ENCODE measurements at regions not wholly inside any gene's neighbourhood (a gene's known extent, or its start where the extent isn't known, plus 50 kb on each side); places are given as distances from the start of the nearest gene placed in this dataset.

GRCh38 chr6:115474443-115475041 lies 586.1 kb downstream of the FRK start:
- ChIA-PET POLR2A (no interaction called here), CTCF (no interaction called here)
- H3K4me2 ChIP-seq: no peak overlapping the region
- H3K4me1 ChIP-seq: no peaks in the 10 kb centered on the region
- no peak for DNase-seq (ENCODE audit: low read depth in 1 of 2, low spot score in 1 of 2)
- H3K27ac ChIP-seq: no peak overlapping the region
- WGBS (ENCODE audit: missing lambda C conversion rate): 14% methylated on average over 3 of the region's 3 CpGs
- no peaks in the 10 kb centered on the region for H3K9me3 ChIP-seq
- ATAC-seq: no peak
- TF ChIP-seq FOXS1 (CRISPR knock-in tag; IDR thresholded peaks at IDR 0.05) (no peak), SREBF2 (IDR thresholded peaks at IDR 0.05) (no peak), MAFK (IDR thresholded peaks at IDR 0.05; ENCODE audit: partially characterized antibody) (no peak), BCL3 (IDR thresholded peaks at IDR 0.05) (no peak), FOSL2 (IDR thresholded peaks at IDR 0.05) (no peak), FOSL2 (CRISPR knock-in tag; IDR thresholded peaks at IDR 0.05) (no peak), CHD2 (IDR thresholded peaks at IDR 0.05; ENCODE audit: low read length, partially characterized antibody) (no peak), POLR2A (IDR thresholded peaks at IDR 0.05; ENCODE audit: low read length) (no peak), RARB (CRISPR knock-in tag; IDR thresholded peaks at IDR 0.05) (no peak), ELK1 (IDR thresholded peaks at IDR 0.05; ENCODE audit: low read depth, low read length) (no peak), RFX5 (IDR thresholded peaks at IDR 0.05) (no peak), GATA3 (IDR thresholded peaks at IDR 0.05; ENCODE audit: borderline replicate concordance) (no peak), RCOR1 (IDR thresholded peaks at IDR 0.05; ENCODE audit: low read depth, low read length) (no peak), JUN (IDR thresholded peaks at IDR 0.05) (no peak), TP53 (CRISPR knock-in tag; IDR thresholded peaks at IDR 0.05) (no peak), ATOH8 (CRISPR knock-in tag; IDR thresholded peaks at IDR 0.05; ENCODE audit: low read depth) (no peak)
- H3K4me3 ChIP-seq: no peak overlapping the region
- no peak for FAIRE-seq

GRCh38 chr6:115468272-115469005 lies 592.3 kb downstream of the FRK start:
- ATAC-seq (no peak), DNase-seq (ENCODE audit: low read depth in 1 of 2, low spot score in 1 of 2) (no peak), FAIRE-seq (no peak)
- Histone ChIP-seq H3K4me1 (no peaks in the 10 kb centered on the region), H3K4me2 (no peak overlapping the region), H3K27ac (no peak overlapping the region), H3K9me3 (no peaks in the 10 kb centered on the region), H3K4me3 (no peak overlapping the region)
- TF ChIP-seq ELK1 (IDR thresholded peaks at IDR 0.05; ENCODE audit: low read depth, low read length) (no peak), RARB (CRISPR knock-in tag; IDR thresholded peaks at IDR 0.05) (no peak), KDM5A (IDR thresholded peaks at IDR 0.05) (no peak), SREBF2 (IDR thresholded peaks at IDR 0.05) (no peak)
- CTCF ChIA-PET: no interaction called here
- POLR2A ChIA-PET: no interaction called here
- WGBS (ENCODE audit: missing lambda C conversion rate): 14% methylated on average over 4 of the region's 6 CpGs

- Histone ChIP-seq H3K4me3 (no peak overlapping the region), H3K9me3 (no peaks in the 10 kb centered on the region), H3K27ac (no peak overlapping the region), H3K4me1 (no peaks in the 10 kb centered on the region), H3K4me2 (no peak overlapping the region)
- FAIRE-seq (no peak), DNase-seq (ENCODE audit: low read depth in 1 of 2, low spot score in 1 of 2) (no peak), ATAC-seq (no peak)
- 11% methylated on average over 2 of the region's 2 CpGs for WGBS (ENCODE audit: missing lambda C conversion rate)
- TF ChIP-seq EHMT2 (IDR thresholded peaks at IDR 0.05; ENCODE audit: low read depth) (no peak), FOSL2 (IDR thresholded peaks at IDR 0.05) (no peak), FOSL2 (CRISPR knock-in tag; IDR thresholded peaks at IDR 0.05) (no peak), EHF (CRISPR knock-in tag; IDR thresholded peaks at IDR 0.05) (no peak), USF2 (IDR thresholded peaks at IDR 0.05) (no peak), E2F6 (IDR thresholded peaks at IDR 0.05; ENCODE audit: borderline replicate concordance, low read depth) (no peak)
- POLR2A ChIA-PET: no interaction called here
- CTCF ChIA-PET: no interaction called here
Observed at GRCh38 chr6:115467726-115468125, 593.0 kb downstream of the FRK start.
